ENCODE measurements at regions not wholly inside any gene's neighbourhood (a gene's known extent, or its start where the extent isn't known, plus 50 kb on each side); places are given as distances from the start of the nearest gene placed in this dataset.

DNA sequence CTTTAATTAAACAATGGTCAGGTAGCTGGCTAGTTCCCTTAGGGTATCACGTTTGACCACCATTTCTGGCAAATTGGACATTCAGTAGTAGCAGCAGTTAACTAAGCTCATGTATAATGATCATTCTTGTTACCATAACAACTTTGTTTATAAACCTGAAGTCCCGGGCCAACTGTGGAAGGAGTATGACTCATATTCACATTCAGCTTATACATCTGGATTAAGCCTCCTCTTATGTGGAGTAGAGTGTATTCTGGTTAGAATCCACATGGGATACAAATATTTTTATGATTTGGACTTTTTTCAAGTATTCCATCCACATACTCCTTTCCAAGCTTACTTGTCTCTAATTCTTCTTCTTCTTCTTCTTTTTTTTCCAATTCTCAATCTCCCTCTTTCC lies 70.3 kb upstream of the ZSWIM2 start:
- DNase-seq, result no peak

DNA sequence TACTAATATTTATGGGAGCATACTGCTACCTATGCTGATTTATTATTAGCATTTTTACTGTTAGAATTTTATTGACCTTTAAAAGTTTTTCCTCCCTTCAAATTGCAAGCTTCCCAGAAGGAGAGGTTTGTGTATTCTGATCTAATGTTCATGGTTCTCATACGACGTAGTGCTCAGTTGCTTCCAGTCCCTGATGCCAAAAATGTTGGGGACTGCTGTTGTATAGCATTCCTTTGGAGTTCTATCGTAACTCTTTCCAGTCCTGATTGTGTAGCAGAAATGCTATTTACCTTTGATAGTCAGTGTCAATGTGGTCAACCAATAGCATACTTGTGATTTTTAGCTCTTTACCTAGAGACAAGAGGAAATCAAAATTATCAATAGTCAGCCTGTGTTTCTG lies 69.5 kb upstream of the ZSWIM2 start:
- no peak for DNase-seq

GRCh38 chr2:186917866-186918265 lies 68.9 kb upstream of the ZSWIM2 start:
- no peak for DNase-seq

DNA sequence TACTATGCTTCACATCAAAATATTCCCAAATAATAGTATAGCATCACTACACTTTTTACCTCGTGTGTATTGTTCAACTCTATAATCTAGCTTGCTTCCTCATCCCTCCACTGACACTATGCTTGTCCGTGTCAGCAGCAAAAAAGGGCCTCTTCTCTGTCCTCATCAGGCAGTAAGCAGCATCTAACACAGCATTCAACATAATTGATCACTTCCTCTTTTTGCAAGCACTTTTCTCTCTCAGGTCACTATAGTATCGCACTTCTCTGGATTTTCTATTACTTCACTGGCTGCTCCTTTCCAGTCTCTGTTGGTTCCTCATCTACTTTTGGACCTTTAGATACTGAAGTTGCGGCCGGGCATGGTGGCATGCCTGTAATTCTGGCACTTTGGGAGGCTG lies 64.9 kb upstream of the ZSWIM2 start:
- no peak for DNase-seq

GRCh38 chr2:186912979-186913378 lies 64.0 kb upstream of the ZSWIM2 start:
- no peak for DNase-seq

DNA sequence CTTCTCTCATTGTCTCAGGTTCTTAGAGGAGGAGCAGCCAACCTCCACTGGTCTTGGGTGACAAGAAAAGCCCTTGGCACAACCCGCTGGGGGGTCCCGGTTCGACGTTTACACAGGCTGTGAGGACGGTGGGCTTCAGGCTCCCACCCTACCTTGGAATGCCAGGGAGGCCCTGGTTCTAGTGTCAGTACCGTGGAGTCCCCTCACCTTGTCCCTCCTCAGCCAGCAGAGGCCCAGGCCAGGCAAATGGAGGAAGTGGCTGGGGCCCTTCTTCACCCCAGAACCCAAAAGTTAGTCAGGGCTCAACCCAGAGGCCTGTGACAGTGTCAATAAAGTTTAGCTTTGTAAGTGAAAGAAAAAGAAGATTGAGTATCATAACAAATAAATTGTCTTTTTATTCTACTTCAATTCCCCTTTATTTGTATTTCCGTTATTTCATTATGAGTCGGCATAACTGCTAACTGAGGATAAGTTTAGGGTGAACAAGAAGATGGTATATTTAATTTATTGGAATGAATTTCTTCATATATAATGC lies 62.6 kb upstream of the ZSWIM2 start:
- DNase-seq, result no peak

GRCh38 chr2:186910996-186911395 lies 62.0 kb upstream of the ZSWIM2 start:
- no peak for DNase-seq

GRCh38 chr2:186909095-186909494 lies 60.1 kb upstream of the ZSWIM2 start:
- no peak for DNase-seq

GRCh38 chr2:186907897-186908296 lies 58.9 kb upstream of the ZSWIM2 start:
- DNase-seq, result no peak

GRCh38 chr2:186903216-186903615 lies 54.2 kb upstream of the ZSWIM2 start:
- no peak for DNase-seq

Measured in NCI-H774 (cell line).